ENCODE measurements at regions not wholly inside any gene's neighbourhood (a gene's known extent, or its start where the extent isn't known, plus 50 kb on each side); places are given as distances from the start of the nearest gene placed in this dataset.

GRCh38 chr5:135211791-135212190 is 177.8 kb upstream of the PITX1 start:
- Histone ChIP-seq H3K36me3 (ENCODE audit: control insufficient read depth, low read length) (no peaks in the 10 kb centered on the region), H3K9me2 (replicated peaks; ENCODE audit: control insufficient read depth, low read length) (no peaks in the 10 kb centered on the region), H3K27ac (ENCODE audit: low read depth, low read length) (no peak overlapping the region), H3F3A (ENCODE audit: control insufficient read depth, insufficient read depth) (no peaks in the 10 kb centered on the region), H3K27me3 (ENCODE audit: control insufficient read depth, low read length) (no peaks in the 10 kb centered on the region; the same call in 1 of the 2 replicates), H3K79me2 (ENCODE audit: control insufficient read depth, low read length) (no peaks in the 10 kb centered on the region), H3K4me1 (ENCODE audit: control insufficient read depth, low read length) (no peaks in the 10 kb centered on the region), H3K9me3 (ENCODE audit: control insufficient read depth, insufficient read depth, low read length) (no peaks in the 10 kb centered on the region), H3K4me3 (ENCODE audit: low read length) (no peak overlapping the region), H4K20me1 (ENCODE audit: control insufficient read depth, insufficient read depth, low read depth, low read length) (no peaks in the 10 kb centered on the region), H3K4me2 (ENCODE audit: low read length) (no peak overlapping the region)
- TF ChIP-seq CTCF (IDR thresholded peaks at IDR 0.05; ENCODE audit: low read depth, low read length, poor library complexity, severe bottlenecking) (no peak), EZH2phosphoT487 (IDR thresholded peaks at IDR 0.05; ENCODE audit: borderline replicate concordance, low read length) (no peak)

GRCh38 chr5:135211083-135211790 is 177.2 kb upstream of the PITX1 start:
- no peaks in the 10 kb centered on the region for H3F3A ChIP-seq (ENCODE audit: control insufficient read depth, insufficient read depth)
- TF ChIP-seq CTCF (IDR thresholded peaks at IDR 0.05; ENCODE audit: low read depth, low read length, poor library complexity, severe bottlenecking) (no peak), EZH2phosphoT487 (IDR thresholded peaks at IDR 0.05; ENCODE audit: borderline replicate concordance, low read length) (no peak)
- H3K9me2 ChIP-seq (replicated peaks; ENCODE audit: control insufficient read depth, low read length) = no peaks in the 10 kb centered on the region
- H3K4me3 ChIP-seq (ENCODE audit: low read length) = no peak overlapping the region
- no peaks in the 10 kb centered on the region for H3K36me3 ChIP-seq (ENCODE audit: control insufficient read depth, low read length)
- no peaks in the 10 kb centered on the region; the same call in 1 of the 2 replicates for H3K27me3 ChIP-seq (ENCODE audit: control insufficient read depth, low read length)
- no peaks in the 10 kb centered on the region for H4K20me1 ChIP-seq (ENCODE audit: control insufficient read depth, insufficient read depth, low read depth, low read length)
- H3K27ac ChIP-seq (ENCODE audit: low read depth, low read length) = no peak overlapping the region
- H3K79me2 ChIP-seq (ENCODE audit: control insufficient read depth, low read length) = no peaks in the 10 kb centered on the region
- H3K4me1 ChIP-seq (ENCODE audit: control insufficient read depth, low read length) = no peaks in the 10 kb centered on the region
- no peaks in the 10 kb centered on the region for H3K9me3 ChIP-seq (ENCODE audit: control insufficient read depth, insufficient read depth, low read length)
- H3K4me2 ChIP-seq (ENCODE audit: low read length) = no peak overlapping the region

- Histone ChIP-seq H3K27me3 (ENCODE audit: control insufficient read depth, low read length) (no peaks in the 10 kb centered on the region; the same call in 1 of the 2 replicates), H3K4me2 (ENCODE audit: low read length) (no peak overlapping the region), H4K20me1 (ENCODE audit: control insufficient read depth, insufficient read depth, low read depth, low read length) (no peaks in the 10 kb centered on the region), H3K9me3 (ENCODE audit: control insufficient read depth, insufficient read depth, low read length) (no peaks in the 10 kb centered on the region), H3K79me2 (ENCODE audit: control insufficient read depth, low read length) (no peaks in the 10 kb centered on the region), H3K27ac (ENCODE audit: low read depth, low read length) (no peak overlapping the region), H3K9me2 (replicated peaks; ENCODE audit: control insufficient read depth, low read length) (no peaks in the 10 kb centered on the region), H3K4me3 (ENCODE audit: low read length) (no peak overlapping the region), H3K36me3 (ENCODE audit: control insufficient read depth, low read length) (no peaks in the 10 kb centered on the region), H3K4me1 (ENCODE audit: control insufficient read depth, low read length) (no peaks in the 10 kb centered on the region), H3F3A (ENCODE audit: control insufficient read depth, insufficient read depth) (no peaks in the 10 kb centered on the region)
- TF ChIP-seq CTCF (IDR thresholded peaks at IDR 0.05; ENCODE audit: low read depth, low read length, poor library complexity, severe bottlenecking) (no peak), EZH2phosphoT487 (IDR thresholded peaks at IDR 0.05; ENCODE audit: borderline replicate concordance, low read length) (no peak)
Measured at GRCh38 chr5:135210286-135211055, 176.4 kb upstream of the PITX1 start.
